HCT116 (cell line): ENCODE measurements at regions not wholly inside any gene's neighbourhood (a gene's known extent, or its start where the extent isn't known, plus 50 kb on each side); places are given as distances from the start of the nearest gene placed in this dataset.

Experiments
- ATAC-seq: fragments of 200-7000 bp; cut with Tn5 transposase; 2 replicates; pipeline ENCODE4 v1.9.1; 2020; ENCODE audit warnings: mild to moderate bottlenecking, moderate library complexity
- BruUV-seq: library from RNA; stranded (reverse); fragments of 400-500 nt; replicated peaks from 2 replicates; lab custom pipeline; 2021; lab: Mats Ljungman, UMichigan
- CTCF ChIA-PET: fragments of 300-600 bp; sonication (Branson Sonifier 250); formaldehyde crosslinking; loops from one replicate; lab custom pipeline; 2021; ENCODE audit warnings: antibody characterized with exemption; lab: Charles Lee
- POLR2A ChIA-PET: fragments of 300-600, 350-600 bp; sonication (Branson Sonifier 250); formaldehyde crosslinking; loops from one replicate; lab custom pipeline; 2021; ENCODE audit warnings: antibody characterized with exemption; lab: Charles Lee
- RAD21 ChIA-PET, 2 experiments: fragments of 300-600 bp; sonication (Branson Sonifier 250); formaldehyde crosslinking; loops; one replicate each; lab custom pipeline; 2023; ENCODE audit warnings: low total read pairs in 2 of 2; ENCODE audit not compliant: uncharacterized antibody in 2 of 2, unreplicated experiment in 2 of 2, low non-redundant PET in 1 of 2; lab: Charles Lee
- DNase-seq: peaks from one replicate; pipeline ENCODE4 v3.0.0-alpha.2; 2010; ENCODE audit warnings: low read depth, low spot score
- H2AFZ ChIP-seq: fragments of 200-600 bp; shearing (Covaris generic), sonication (generic); 2 replicates; pipeline ENCODE4 v1.6.1; 2017; ENCODE audit warnings: low read depth, mixed run types, mixed read lengths, antibody characterized with exemption, low read length; ENCODE audit not compliant: poor library complexity, severe bottlenecking
- H3K27ac ChIP-seq: 2 replicates; pipeline ENCODE4 v1.5.1; 2012; ENCODE audit warnings: low read depth, low read length
- H3K27me3 ChIP-seq: fragments of 200-600 bp; sonication (generic); 2 replicates; pipeline ENCODE4 v1.6.1; 2016; ENCODE audit warnings: mixed run types, low read length, mixed read lengths; ENCODE audit not compliant: insufficient read depth
- H3K36me3 ChIP-seq, 2 experiments: fragments of 200-500 bp in 1 of 2; fragments of 200-600 bp in 1 of 2; sonication (Bioruptor generic) in 1 of 2; sonication (generic) in 1 of 2; 2 replicates each; pipeline versions ENCODE4 v1.5.1 to v1.6.1; 2014 to 2016; ENCODE audit warnings: low read length in 2 of 2, inconsistent platforms in 1 of 2, mixed read lengths in 1 of 2, mixed run types in 1 of 2; ENCODE audit not compliant: insufficient read depth in 2 of 2, control insufficient read depth in 1 of 2
- H3K4me1 ChIP-seq, 2 experiments: fragments of 200-600 bp in 1 of 2; sonication (generic) in 1 of 2; 2 replicates each; pipeline versions ENCODE4 v1.5.1 to v1.6.1; 2012 to 2017; ENCODE audit warnings: low read length in 2 of 2, inconsistent platforms in 1 of 2, mild to moderate bottlenecking in 1 of 2, mixed read lengths in 1 of 2, mixed run types in 1 of 2, moderate library complexity in 1 of 2; ENCODE audit not compliant: insufficient read depth in 2 of 2, control insufficient read depth in 1 of 2
- H3K4me2 ChIP-seq: fragments of 200-600 bp; sonication (generic); 2 replicates; pipeline ENCODE4 v1.6.1; 2017; ENCODE audit warnings: mixed run types, low read length, mixed read lengths
- H3K4me3 ChIP-seq, 2 experiments: fragments of 200-600 bp in 1 of 2; sonication (generic) in 1 of 2; replicated peaks in 1 of 2; 2 replicates each; pipeline ENCODE4 v1.5.1; 2011 to 2016; ENCODE audit warnings: low read length in 2 of 2, control low read depth in 1 of 2, low read depth in 1 of 2, mild to moderate bottlenecking in 1 of 2, mixed read lengths in 1 of 2, mixed run types in 1 of 2
- H3K79me2 ChIP-seq: fragments of 200-600 bp; sonication (generic); 2 replicates; pipeline ENCODE4 v1.6.1; 2017; ENCODE audit warnings: mild to moderate bottlenecking, mixed run types, low read length, moderate library complexity, mixed read lengths; ENCODE audit not compliant: insufficient read depth
- H3K9ac ChIP-seq: fragments of 200-600 bp; sonication (generic); 2 replicates; pipeline ENCODE4 v1.6.1; 2016; ENCODE audit warnings: low read length, mixed read lengths
- H3K9me2 ChIP-seq: fragments of 200-600 bp; sonication (generic), shearing (Covaris generic); 2 replicates; pipeline ENCODE4 v1.6.1; 2017; ENCODE audit warnings: mixed run types, mild to moderate bottlenecking, moderate library complexity; ENCODE audit not compliant: insufficient read depth
- H3K9me3 ChIP-seq, 2 experiments: fragments of 200-500 bp in 1 of 2; fragments of 200-600 bp in 1 of 2; sonication (Bioruptor generic) in 1 of 2; sonication (generic) in 1 of 2; 2 replicates each; pipeline ENCODE4 v1.6.1; 2014 to 2017; ENCODE audit warnings: low read length in 2 of 2, mixed read lengths in 2 of 2, inconsistent platforms in 1 of 2, low read depth in 1 of 2, mild to moderate bottlenecking in 1 of 2, mixed run types in 1 of 2, moderate library complexity in 1 of 2; ENCODE audit not compliant: control insufficient read depth in 1 of 2, insufficient read depth in 1 of 2
- H4K20me1 ChIP-seq: fragments of 200-600 bp; sonication (generic), shearing (Covaris generic); 2 replicates; pipeline ENCODE4 v1.6.1; 2017; ENCODE audit warnings: mixed run types, mild to moderate bottlenecking, moderate library complexity; ENCODE audit not compliant: insufficient read depth
- CBX3 ChIP-seq: IDR thresholded peaks from 2 replicates; pipeline ENCODE4 v1.6.1; 2012; ENCODE audit warnings: low read depth
- CEBPB ChIP-seq: IDR thresholded peaks from 2 replicates; pipeline ENCODE4 v1.6.1; 2012; ENCODE audit warnings: low read depth
- EGR1 ChIP-seq: IDR thresholded peaks from 2 replicates; pipeline ENCODE4 v1.6.1; 2012; ENCODE audit warnings: low read depth
- EZH2 ChIP-seq: fragments of 200-600 bp; sonication (generic); IDR thresholded peaks from 2 replicates; pipeline ENCODE4 v1.6.1; 2017; ENCODE audit warnings: antibody characterized with exemption, mixed run types
- EZH2phosphoT487 ChIP-seq: fragments of 200-600 bp; IDR thresholded peaks from 2 replicates; pipeline ENCODE4 v1.6.1; 2018; ENCODE audit warnings: antibody characterized with exemption, borderline replicate concordance
- JUND ChIP-seq: IDR thresholded peaks from 2 replicates; pipeline ENCODE4 v1.6.1; 2012
- POLR2A ChIP-seq: IDR thresholded peaks from 2 replicates; pipeline ENCODE4 v1.7.0; 2011; ENCODE audit warnings: borderline replicate concordance; ENCODE audit not compliant: insufficient read depth, insufficient read length; ENCODE audit errors: extremely low read depth
- POLR2AphosphoS5 ChIP-seq: IDR thresholded peaks from 2 replicates; pipeline ENCODE4 v1.6.1; 2011; ENCODE audit warnings: mild to moderate bottlenecking, low read depth, low read length, moderate library complexity
- RAD21 ChIP-seq: IDR thresholded peaks from 2 replicates; pipeline ENCODE4 v1.6.1; 2012; ENCODE audit warnings: low read depth, mild to moderate bottlenecking
- TCF7L2 ChIP-seq: IDR thresholded peaks from 2 replicates; pipeline ENCODE4 v1.7.0; 2011; ENCODE audit warnings: borderline replicate concordance, inconsistent platforms; ENCODE audit not compliant: insufficient read depth, insufficient read length; ENCODE audit errors: extremely low read depth
- ZFX ChIP-seq: fragments of 450-650 bp; IDR thresholded peaks from 2 replicates; pipeline ENCODE4 v1.6.1; 2017
- ZNF274 ChIP-seq: fragments of 200-500 bp; sonication (Bioruptor generic); IDR thresholded peaks from 2 replicates; pipeline ENCODE4 v1.6.1; 2014; ENCODE audit warnings: mild to moderate bottlenecking, low read depth, low read length, inconsistent platforms
- intact Hi-C: fragments of 100-400 bp; cut with micrococcal nuclease; formaldehyde crosslinking; loops from 2 replicates; pipeline ENCODE4 v1.10.0; 2022

DNA sequence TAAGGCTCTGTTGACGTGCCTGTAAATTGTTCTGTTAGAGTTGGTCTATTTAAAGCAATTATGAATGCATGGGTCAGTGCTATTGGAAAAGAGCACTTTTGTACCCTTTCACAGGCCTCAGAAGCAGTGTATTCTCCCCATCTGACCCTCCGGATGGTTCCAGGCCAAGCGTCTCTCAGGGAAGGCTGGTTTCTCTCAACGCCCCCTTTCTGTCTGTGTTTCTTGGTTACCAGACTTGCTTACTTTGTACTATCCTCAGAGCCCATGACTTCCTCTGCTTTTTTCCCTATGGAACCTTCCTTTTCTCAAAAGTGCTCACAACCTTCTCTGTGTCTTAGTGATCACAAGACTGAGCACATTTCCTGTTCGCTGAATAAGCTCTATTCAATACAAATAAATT, 559.3 kb upstream of the ZFP42 start:
- ChIA-PET RAD21 (no interaction called here), CTCF (no interaction called here), POLR2A (no interaction called here)
- no peaks in the 10 kb centered on the region for H3K9me3 ChIP-seq
- H3K4me3 ChIP-seq = no peak overlapping the region
- no peak for DNase-seq
- no peak overlapping the region for H2AFZ ChIP-seq
- no peaks in the 10 kb centered on the region for H4K20me1 ChIP-seq
- no peak overlapping the region for H3K4me2 ChIP-seq
- no peaks in the 10 kb centered on the region for H3K36me3 ChIP-seq
- no TSS peak for BruUV-seq
- ATAC-seq = no peak
- no peaks in the 10 kb centered on the region for H3K9me2 ChIP-seq
- intact Hi-C loops = no loop called here
- H3K27ac ChIP-seq = no peak overlapping the region
- H3K9ac ChIP-seq = no peak overlapping the region
- H3K27me3 ChIP-seq = no peaks in the 10 kb centered on the region
- TF ChIP-seq ZFX (no peak), TCF7L2 (no peak), CEBPB (no peak), JUND (no peak), EGR1 (no peak), CBX3 (no peak), ZNF274 (no peak)
- no peaks in the 10 kb centered on the region for H3K4me1 ChIP-seq
- no peaks in the 10 kb centered on the region for H3K79me2 ChIP-seq

DNA sequence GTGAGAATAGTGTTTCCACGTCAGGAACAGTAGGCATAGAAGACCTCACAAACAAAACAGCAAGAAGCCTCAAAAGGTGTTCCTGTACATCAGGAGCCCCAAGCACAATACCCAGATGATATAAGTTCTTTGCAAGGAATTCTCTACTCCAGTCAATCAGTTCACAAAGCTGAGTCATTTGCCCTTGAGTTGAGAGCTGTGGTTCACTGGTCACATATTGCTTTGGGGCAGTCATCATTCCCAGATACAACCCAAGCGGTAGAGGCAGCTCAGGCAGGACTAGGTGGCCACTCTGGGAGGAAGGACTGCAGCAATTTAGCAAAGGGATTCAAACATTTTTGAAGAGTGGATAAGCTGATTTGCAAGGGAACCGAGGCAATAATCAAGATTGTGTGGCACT, 551.5 kb upstream of the ZFP42 start:
- Histone ChIP-seq H3K9me3 (no peaks in the 10 kb centered on the region), H3K79me2 (no peaks in the 10 kb centered on the region)
- TF ChIP-seq POLR2AphosphoS5 (no peak), RAD21 (no peak), EZH2 (no peak), POLR2A (no peak), EZH2phosphoT487 (no peak), TCF7L2 (no peak), EGR1 (no peak)
- TF ChIP-seq, all 23 proteins: peak for 0
- Histone ChIP-seq H3K4me1 (no peaks in the 10 kb centered on the region), H3K9ac (no peak overlapping the region), H2AFZ (no peak overlapping the region), H3K4me3 (no peak overlapping the region), H3K27ac (no peak overlapping the region), H3K9me2 (no peaks in the 10 kb centered on the region), H3K36me3 (no peaks in the 10 kb centered on the region), H3K4me2 (no peak overlapping the region), H4K20me1 (no peaks in the 10 kb centered on the region), H3K27me3 (no peaks in the 10 kb centered on the region)
- no TSS peak for BruUV-seq
- intact Hi-C loops = no loop called here
- ChIA-PET POLR2A (no interaction called here), RAD21 (no interaction called here), CTCF (no interaction called here)
- no peak for DNase-seq
- ATAC-seq = no peak
